ENCODE measurements at regions not wholly inside any gene's neighbourhood (a gene's known extent, or its start where the extent isn't known, plus 50 kb on each side); places are given as distances from the start of the nearest gene placed in this dataset.

DNA sequence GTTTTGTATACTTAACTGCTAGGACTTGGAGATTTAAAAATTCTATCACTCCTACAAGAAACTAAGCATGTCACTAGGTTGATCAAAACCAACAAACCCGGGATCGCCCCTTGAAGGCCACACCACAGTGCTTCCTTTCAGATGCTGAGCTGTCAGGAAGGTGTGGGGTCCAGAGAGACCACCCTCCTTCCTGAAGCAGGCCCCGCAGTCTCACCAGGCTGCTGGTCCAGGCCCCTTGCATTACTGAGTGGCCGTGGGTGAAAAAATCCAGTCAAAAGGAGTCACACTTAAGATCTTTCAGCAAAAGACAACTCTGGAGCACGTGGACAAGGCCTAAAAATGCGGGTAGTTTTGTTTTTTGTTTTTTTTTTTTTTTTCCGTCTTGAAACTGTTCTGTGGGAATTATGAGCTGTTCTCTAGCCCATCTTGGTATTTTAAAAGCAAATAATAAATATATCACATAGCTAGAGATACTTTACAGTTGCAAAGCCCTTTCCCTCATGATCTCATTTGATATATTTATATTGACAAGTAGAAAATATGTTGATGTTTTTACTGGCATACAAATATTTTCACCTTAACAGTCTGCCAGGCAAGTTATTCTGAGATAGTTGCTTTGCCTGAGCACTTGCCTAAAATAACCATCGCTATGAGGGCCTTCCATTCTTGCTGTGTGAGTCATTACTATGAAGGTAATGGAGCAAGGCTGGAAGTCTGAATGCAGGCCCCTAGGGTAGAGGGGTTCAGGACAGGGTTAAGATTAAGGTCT, 73.1 kb upstream of the EDEM3 start:
- TF ChIP-seq CTCF (IDR thresholded peaks at IDR 0.05 in 8 of 11, conservative IDR thresholded peaks at IDR 0.05 in 3 of 11) (no peak), POLR2A (IDR thresholded peaks at IDR 0.05) (no peak), POLR2AphosphoS5 (IDR thresholded peaks at IDR 0.05) (no peak)

Data from spleen (tissue), 7 donors.